AG04449 (cell line): ENCODE measurements at regions not wholly inside any gene's neighbourhood (a gene's known extent, or its start where the extent isn't known, plus 50 kb on each side); places are given as distances from the start of the nearest gene placed in this dataset.
"Not testable (repeated sequence)": the region's sequence is repeated elsewhere in the genome, so short reads cannot be mapped to it uniquely, and the experiment has no call there.

ENCODE experiments used
- CTCF ChIA-PET: fragments of 350-600 bp; formaldehyde crosslinking; extraction: SDS; loops from one replicate; lab custom pipeline; 2021; ENCODE audit warnings: antibody characterized with exemption; lab: Yijun Ruan, JAX
- POLR2A ChIA-PET: fragments of 400-600, 350-600 bp; formaldehyde crosslinking; extraction: SDS; loops from one replicate; lab custom pipeline; 2020; ENCODE audit warnings: antibody characterized with exemption, inconsistent platforms; lab: Yijun Ruan, JAX
- DNase-seq: peaks from one replicate; pipeline ENCODE4 v3.0.0-alpha.2; 2010; ENCODE audit warnings: low read depth, low spot score
- H3K4me3 ChIP-seq: 2 replicates; pipeline ENCODE4 v1.5.1; 2011; ENCODE audit warnings: low read depth, mild to moderate bottlenecking, control low read depth, low read length
- TF ChIP-seq, protein P1 (sequence below): IDR thresholded peaks from one replicate; pipeline ENCODE4 v1.5.1; 2011; ENCODE audit warnings: mild to moderate bottlenecking, moderate library complexity, low read length, control low read depth, inconsistent platforms; ENCODE audit not compliant: insufficient read depth; ENCODE audit errors: missing control alignments

GRCh38 chr7:84865560-84865959 is 321.3 kb downstream of the SEMA3D start:
- TF ChIP-seq, protein P1, sequence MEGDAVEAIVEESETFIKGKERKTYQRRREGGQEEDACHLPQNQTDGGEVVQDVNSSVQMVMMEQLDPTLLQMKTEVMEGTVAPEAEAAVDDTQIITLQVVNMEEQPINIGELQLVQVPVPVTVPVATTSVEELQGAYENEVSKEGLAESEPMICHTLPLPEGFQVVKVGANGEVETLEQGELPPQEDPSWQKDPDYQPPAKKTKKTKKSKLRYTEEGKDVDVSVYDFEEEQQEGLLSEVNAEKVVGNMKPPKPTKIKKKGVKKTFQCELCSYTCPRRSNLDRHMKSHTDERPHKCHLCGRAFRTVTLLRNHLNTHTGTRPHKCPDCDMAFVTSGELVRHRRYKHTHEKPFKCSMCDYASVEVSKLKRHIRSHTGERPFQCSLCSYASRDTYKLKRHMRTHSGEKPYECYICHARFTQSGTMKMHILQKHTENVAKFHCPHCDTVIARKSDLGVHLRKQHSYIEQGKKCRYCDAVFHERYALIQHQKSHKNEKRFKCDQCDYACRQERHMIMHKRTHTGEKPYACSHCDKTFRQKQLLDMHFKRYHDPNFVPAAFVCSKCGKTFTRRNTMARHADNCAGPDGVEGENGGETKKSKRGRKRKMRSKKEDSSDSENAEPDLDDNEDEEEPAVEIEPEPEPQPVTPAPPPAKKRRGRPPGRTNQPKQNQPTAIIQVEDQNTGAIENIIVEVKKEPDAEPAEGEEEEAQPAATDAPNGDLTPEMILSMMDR, result no peak
- POLR2A ChIA-PET, result no interaction called here
- H3K4me3 ChIP-seq, result no peak overlapping the region
- no peak for DNase-seq
- CTCF ChIA-PET, result no interaction called here

DNA sequence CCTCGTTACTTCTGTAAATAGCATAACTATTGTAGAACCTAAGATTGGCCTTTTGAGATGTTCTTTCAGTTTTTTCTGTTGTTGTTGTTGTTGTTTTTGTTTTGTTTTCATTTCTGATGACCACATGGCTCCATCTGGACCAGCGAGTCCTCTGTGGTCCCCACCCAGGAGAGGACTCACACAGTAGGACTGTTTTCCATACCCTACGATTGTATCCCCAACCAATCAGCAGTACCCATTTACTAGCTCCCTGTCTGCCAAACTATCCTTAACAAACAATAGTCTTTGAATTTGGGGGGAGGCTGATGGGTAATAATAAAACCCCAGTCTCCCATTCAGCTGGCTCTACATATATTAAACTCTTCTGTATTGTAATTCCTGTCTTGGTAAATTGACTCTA is 329.5 kb downstream of the SEMA3D start:
- ChIA-PET CTCF (no interaction called here), POLR2A (no interaction called here)
- TF ChIP-seq, protein P1, result no peak
- no peak overlapping the region for H3K4me3 ChIP-seq
- DNase-seq, result no peak

GRCh38 chr7:84855758-84856157 is 331.1 kb downstream of the SEMA3D start:
- TF ChIP-seq, protein P1, result no peak
- CTCF ChIA-PET, result no interaction called here
- H3K4me3 ChIP-seq, result no peak overlapping the region
- POLR2A ChIA-PET, result no interaction called here
- no peak for DNase-seq

DNA sequence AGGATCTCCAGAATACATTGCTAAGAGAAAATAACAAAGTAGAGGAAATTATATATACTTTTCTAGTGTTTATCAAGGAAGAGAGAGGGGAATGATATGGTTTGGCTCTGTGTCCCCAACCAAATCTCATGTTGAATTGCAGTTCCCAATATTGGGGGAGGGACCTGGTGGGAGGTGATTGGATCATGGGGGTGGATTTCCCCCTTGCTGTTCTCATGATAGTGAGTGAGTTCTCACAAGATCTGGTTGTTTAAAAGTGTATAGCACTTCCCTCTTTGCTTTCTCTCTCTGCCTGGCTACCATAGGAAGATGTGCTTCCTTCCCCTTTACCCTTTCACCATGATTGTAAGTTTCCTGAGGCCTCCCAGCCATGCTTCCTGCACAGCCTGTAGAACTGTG is 337.9 kb downstream of the SEMA3D start:
- DNase-seq, H3K4me3 ChIP-seq, CTCF ChIA-PET, POLR2A ChIA-PET: not testable (repeated sequence)

GRCh38 chr7:84848219-84848973 is 338.5 kb downstream of the SEMA3D start:
- H3K4me3 ChIP-seq, result no peak overlapping the region
- TF ChIP-seq, protein P1, result no peak
- CTCF ChIA-PET, result no interaction called here

GRCh38 chr7:84847790-84848189 is 339.1 kb downstream of the SEMA3D start:
- TF ChIP-seq, protein P1, result no peak
- POLR2A ChIA-PET, result no interaction called here
- DNase-seq, result no peak
- CTCF ChIA-PET, result no interaction called here
- no peak overlapping the region for H3K4me3 ChIP-seq

More at GRCh38 chr7:84848219-84848973, 338.5 kb downstream of the SEMA3D start:
- DNase-seq, result no peak
- POLR2A ChIA-PET, result no interaction called here

DNA sequence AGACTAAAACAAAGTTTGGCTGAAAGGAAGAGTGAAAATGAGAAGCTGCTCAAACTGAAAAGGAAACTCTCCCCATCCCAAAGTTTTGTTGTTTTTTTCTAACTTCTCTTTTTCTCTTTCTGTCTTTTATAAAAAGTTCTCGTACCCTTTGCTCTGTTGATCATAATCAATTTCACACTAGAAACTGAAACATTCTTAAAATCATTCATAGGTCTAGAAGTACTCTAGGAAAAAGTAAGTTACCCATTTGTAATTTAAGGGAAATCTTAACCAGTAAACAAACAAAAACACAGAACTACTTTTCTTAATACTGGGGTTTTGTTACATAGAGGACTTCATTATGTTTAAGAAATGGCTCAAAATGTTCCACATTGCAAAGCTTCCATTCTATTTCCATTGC is 339.8 kb downstream of the SEMA3D start:
- no peak overlapping the region for H3K4me3 ChIP-seq
- POLR2A ChIA-PET, result no interaction called here
- CTCF ChIA-PET, result no interaction called here
- DNase-seq, result no peak
- TF ChIP-seq, protein P1, result no peak
